ENCODE measurements at regions not wholly inside any gene's neighbourhood (a gene's known extent, or its start where the extent isn't known, plus 50 kb on each side); places are given as distances from the start of the nearest gene placed in this dataset.

GRCh38 chr20:4584510-4584909 lies 101.7 kb upstream of the PRNP start:
- H3K56ac ChIP-seq (replicated peaks; ENCODE audit: insufficient read length, low read depth, low read length): no peak overlapping the region
- ChIA-PET CTCF (ENCODE audit: partially characterized antibody) (interaction anchor here (1.6 to 7.6 kb wide), 2 partner anchors 14 to 332 kb away, joined by 3 to 65 read pairs; no protein-coding TSS in a partner anchor), POLR2A (ENCODE audit: partially characterized antibody) (interaction anchor here (0.6 kb wide), 1 partner anchor 99 kb away, joined by 3 read pairs; no protein-coding TSS in a partner anchor)
- DNase-seq (ENCODE audit: low read depth in 1 of 2, low spot score in 2 of 2) (no peak), FAIRE-seq (no peak)
- no peak overlapping the region for H2BK120ac ChIP-seq (replicated peaks; ENCODE audit: low read depth, low read length)
- H2BK5ac ChIP-seq (ENCODE audit: low read depth, low read length): no peak overlapping the region
- no peak overlapping the region for H3K4me3 ChIP-seq (ENCODE audit: extremely low read depth in 1 of 4, insufficient read depth in 2 of 4, low read depth in 3 of 4, low read length in 4 of 4)
- no peak overlapping the region for H3K9ac ChIP-seq (replicated peaks in 1 of 4; ENCODE audit: extremely low read depth in 1 of 4, low read depth in 3 of 4, low read length in 3 of 4)
- H3K23ac ChIP-seq (ENCODE audit: insufficient read length): no peak overlapping the region
- H3K36me3 ChIP-seq (ENCODE audit: control insufficient read depth in 2 of 4, insufficient read depth in 4 of 4, low read length in 3 of 4): no peaks in the 10 kb centered on the region
- no peak overlapping the region for H3K4me2 ChIP-seq (ENCODE audit: insufficient read depth in 1 of 2, low read depth in 2 of 2, low read length in 2 of 2)
- no peak overlapping the region for H3K14ac ChIP-seq (ENCODE audit: insufficient read length)
- H4K91ac ChIP-seq (replicated peaks; ENCODE audit: insufficient read length, low read length): no peak overlapping the region
- TF ChIP-seq SP1 (IDR thresholded peaks at IDR 0.05; ENCODE audit: low read depth, low read length): no peak
- TF ChIP-seq EP300 (IDR thresholded peaks at IDR 0.05; ENCODE audit: borderline replicate concordance in 1 of 2, low read depth in 2 of 2, low read length in 2 of 2): no peak
- no peak overlapping the region for H2AFZ ChIP-seq (ENCODE audit: low read length)
- peaks cover 0 to 5% (median 2%) of the 10 kb centered on the region in 4 experiments; a peak in 3 of 7 replicates for H3K4me1 ChIP-seq (replicated peaks in 1 of 4; ENCODE audit: control insufficient read depth in 3 of 4, insufficient read depth in 4 of 4, low read length in 3 of 4)
- no peaks in the 10 kb centered on the region for H4K20me1 ChIP-seq (replicated peaks in 1 of 2; ENCODE audit: control insufficient read depth in 1 of 2, insufficient read depth in 2 of 2, low read length in 2 of 2)
- no peak overlapping the region for H3K4ac ChIP-seq (replicated peaks; ENCODE audit: insufficient read length, low read depth, low read length)
- no peak overlapping the region for H4K5ac ChIP-seq (ENCODE audit: insufficient read length, low read depth, low read length)
- no peak overlapping the region for H2BK15ac ChIP-seq (ENCODE audit: low read length)
- no peak overlapping the region for H2BK12ac ChIP-seq (ENCODE audit: low read depth, low read length)
- no peak overlapping the region for H2BK20ac ChIP-seq (ENCODE audit: low read length)
- 89% methylated on average over 1 of the region's 1 CpG; no CpG with 5 or more reads in 1 of the 2 experiments for WGBS, 2 experiments (ENCODE audit: extremely low coverage in 1 of 2, insufficient coverage in 1 of 2, insufficient read length in 1 of 2, insufficient replicate concordance in 2 of 2, low coverage in 1 of 2, low lambda C conversion rate in 2 of 2, missing lambda C conversion rate in 1 of 2)
- no peak overlapping the region for H3K27ac ChIP-seq (ENCODE audit: low read depth, low read length)
- no peaks in the 10 kb centered on the region for H3K9me3 ChIP-seq (ENCODE audit: insufficient read depth in 2 of 2, low read depth in 1 of 2, low read length in 1 of 2)
- H3K23me2 ChIP-seq (ENCODE audit: low read depth, low read length): no peaks in the 10 kb centered on the region
- H3K18ac ChIP-seq (ENCODE audit: extremely low read depth, low read length): no peak overlapping the region
- H3K79me2 ChIP-seq (ENCODE audit: control insufficient read depth in 1 of 2, insufficient read depth in 2 of 2, low read length in 2 of 2): no peaks in the 10 kb centered on the region
- no peak overlapping the region for H2AK5ac ChIP-seq (ENCODE audit: low read depth, low read length)
- peaks cover 0 to 4% (median 2%) of the 10 kb centered on the region in 4 experiments; a peak in 2 of 7 replicates for H3K27me3 ChIP-seq (replicated peaks in 1 of 4; ENCODE audit: control insufficient read depth in 3 of 4, extremely low read depth in 1 of 4, insufficient read depth in 3 of 4, low read length in 3 of 4)
- H4K8ac ChIP-seq (ENCODE audit: extremely low read depth, insufficient read depth, low read length): no peak overlapping the region
- H3K79me1 ChIP-seq (ENCODE audit: low read depth, low read length): no peaks in the 10 kb centered on the region

Measured in H1 (cell line).